OCI-LY1 (cell line): ENCODE measurements at regions not wholly inside any gene's neighbourhood (a gene's known extent, or its start where the extent isn't known, plus 50 kb on each side); places are given as distances from the start of the nearest gene placed in this dataset.
"Not testable (repeated sequence)": the region's sequence is repeated elsewhere in the genome, so short reads cannot be mapped to it uniquely, and the experiment has no call there.

ENCODE experiments used
- H2AFZ ChIP-seq: fragments of 200-600 bp; sonication (generic), shearing (Covaris generic); 2 replicates; pipeline ENCODE4 v1.6.0; 2014; ENCODE audit warnings: antibody characterized with exemption, mild to moderate bottlenecking, low read length
- H3F3A ChIP-seq: fragments of 200-600 bp; sonication (generic), shearing (Covaris generic); 2 replicates; pipeline ENCODE4 v1.6.0; 2014; ENCODE audit warnings: mild to moderate bottlenecking, antibody characterized with exemption, low read length, moderate library complexity; ENCODE audit not compliant: insufficient read depth
- H3K27ac ChIP-seq: fragments of 200-600 bp; sonication (generic); 2 replicates; pipeline ENCODE4 v1.5.1; 2014; ENCODE audit warnings: low read length, mixed run types, mild to moderate bottlenecking, low read depth; ENCODE audit not compliant: poor library complexity, severe bottlenecking
- H3K27me3 ChIP-seq: fragments of 200-600 bp; sonication (generic); 2 replicates; pipeline ENCODE4 v1.6.0; 2014; ENCODE audit warnings: antibody characterized with exemption, mild to moderate bottlenecking, low read length, moderate library complexity; ENCODE audit not compliant: insufficient read depth
- H3K36me3 ChIP-seq: fragments of 200-600 bp; sonication (generic); 2 replicates; pipeline ENCODE4 v1.6.1; 2014; ENCODE audit warnings: mild to moderate bottlenecking, antibody characterized with exemption, low read length, moderate library complexity, mixed read lengths; ENCODE audit not compliant: insufficient read depth
- H3K4me1 ChIP-seq: fragments of 200-600 bp; sonication (generic); 2 replicates; pipeline ENCODE4 v1.5.1; 2014; ENCODE audit warnings: mild to moderate bottlenecking, low read length, moderate library complexity; ENCODE audit not compliant: insufficient read depth, severe bottlenecking
- H3K4me2 ChIP-seq: fragments of 200-600 bp; sonication (generic), shearing (Covaris generic); 2 replicates; pipeline ENCODE4 v1.6.1; 2014; ENCODE audit warnings: low read length
- H3K4me3 ChIP-seq: fragments of 200-600 bp; sonication (generic); 2 replicates; pipeline ENCODE4 v1.5.1; 2014; ENCODE audit warnings: low read length, low read depth, mild to moderate bottlenecking, mixed read lengths; ENCODE audit not compliant: poor library complexity, severe bottlenecking
- H3K79me2 ChIP-seq: fragments of 200-600 bp; shearing (Covaris generic); 2 replicates; pipeline ENCODE4 v1.6.1; 2016; ENCODE audit warnings: mixed run types, low read length, mixed read lengths; ENCODE audit not compliant: insufficient read depth
- H3K9ac ChIP-seq: fragments of 200-600 bp; sonication (generic), shearing (Covaris generic); 2 replicates; pipeline ENCODE4 v1.6.1; 2014; ENCODE audit warnings: mild to moderate bottlenecking, low read length, mixed read lengths
- H3K9me2 ChIP-seq: fragments of 200-600 bp; sonication (generic), shearing (Covaris generic); 2 replicates; pipeline ENCODE4 v1.6.1; 2014; ENCODE audit warnings: low read depth, mild to moderate bottlenecking, low read length, mixed read lengths
- H3K9me3 ChIP-seq: fragments of 200-600 bp; shearing (Covaris generic); 2 replicates; pipeline ENCODE4 v1.6.1; 2014; ENCODE audit warnings: low read length, mixed read lengths
- H4K20me1 ChIP-seq: fragments of 200-600 bp; sonication (generic), shearing (Covaris generic); 2 replicates; pipeline ENCODE4 v1.6.0; 2016; ENCODE audit warnings: mild to moderate bottlenecking, low read length; ENCODE audit not compliant: insufficient read depth
- EZH2 ChIP-seq: fragments of 200-600 bp; sonication (generic), shearing (Covaris generic); IDR thresholded peaks from 2 replicates; pipeline ENCODE4 v1.8.0; 2017; ENCODE audit warnings: borderline replicate concordance, mixed run types, mild to moderate bottlenecking, antibody characterized with exemption, low read length, moderate library complexity, mixed read lengths
- TF ChIP-seq, protein P1 (sequence below): fragments of 200-600 bp; sonication (generic), shearing (Covaris generic); IDR thresholded peaks from 2 replicates; pipeline ENCODE4 v1.5.1; 2017; ENCODE audit warnings: mild to moderate bottlenecking, antibody characterized with exemption, low read length, moderate library complexity, mixed read lengths

DNA sequence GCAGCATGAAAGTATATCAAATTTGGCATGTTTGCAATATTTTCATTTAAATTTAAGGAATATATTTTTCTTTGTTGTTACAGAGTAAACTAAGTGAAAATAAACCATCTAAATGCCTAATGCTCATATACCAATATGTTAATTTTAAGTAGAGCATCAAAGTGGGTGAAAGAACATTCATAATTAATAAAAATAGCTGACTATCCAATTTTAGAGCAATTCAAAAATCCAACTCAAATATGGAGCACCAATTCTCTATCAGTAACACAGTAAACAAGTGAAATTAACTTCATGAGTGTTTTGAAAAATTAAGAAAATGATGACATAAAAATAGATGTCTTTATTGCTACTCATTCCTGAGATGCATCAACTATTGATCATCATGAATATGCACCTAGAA is 893.0 kb downstream of the DSC3 start:
- Histone ChIP-seq H3K4me1 (no peaks in the 10 kb centered on the region), H3K79me2 (no peaks in the 10 kb centered on the region), H3K4me2 (no peak overlapping the region), H4K20me1 (no peaks in the 10 kb centered on the region), H3K27ac (no peak overlapping the region), H3K36me3 (no peaks in the 10 kb centered on the region), H3F3A (no peaks in the 10 kb centered on the region), H3K4me3 (no peak overlapping the region), H3K9ac (no peak overlapping the region), H2AFZ (no peak overlapping the region), H3K9me2 (no peaks in the 10 kb centered on the region), H3K27me3 (no peaks in the 10 kb centered on the region), H3K9me3 (no peaks in the 10 kb centered on the region)
- TF ChIP-seq EZH2, result no peak
- TF ChIP-seq, protein P1, sequence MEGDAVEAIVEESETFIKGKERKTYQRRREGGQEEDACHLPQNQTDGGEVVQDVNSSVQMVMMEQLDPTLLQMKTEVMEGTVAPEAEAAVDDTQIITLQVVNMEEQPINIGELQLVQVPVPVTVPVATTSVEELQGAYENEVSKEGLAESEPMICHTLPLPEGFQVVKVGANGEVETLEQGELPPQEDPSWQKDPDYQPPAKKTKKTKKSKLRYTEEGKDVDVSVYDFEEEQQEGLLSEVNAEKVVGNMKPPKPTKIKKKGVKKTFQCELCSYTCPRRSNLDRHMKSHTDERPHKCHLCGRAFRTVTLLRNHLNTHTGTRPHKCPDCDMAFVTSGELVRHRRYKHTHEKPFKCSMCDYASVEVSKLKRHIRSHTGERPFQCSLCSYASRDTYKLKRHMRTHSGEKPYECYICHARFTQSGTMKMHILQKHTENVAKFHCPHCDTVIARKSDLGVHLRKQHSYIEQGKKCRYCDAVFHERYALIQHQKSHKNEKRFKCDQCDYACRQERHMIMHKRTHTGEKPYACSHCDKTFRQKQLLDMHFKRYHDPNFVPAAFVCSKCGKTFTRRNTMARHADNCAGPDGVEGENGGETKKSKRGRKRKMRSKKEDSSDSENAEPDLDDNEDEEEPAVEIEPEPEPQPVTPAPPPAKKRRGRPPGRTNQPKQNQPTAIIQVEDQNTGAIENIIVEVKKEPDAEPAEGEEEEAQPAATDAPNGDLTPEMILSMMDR, result no peak

DNA sequence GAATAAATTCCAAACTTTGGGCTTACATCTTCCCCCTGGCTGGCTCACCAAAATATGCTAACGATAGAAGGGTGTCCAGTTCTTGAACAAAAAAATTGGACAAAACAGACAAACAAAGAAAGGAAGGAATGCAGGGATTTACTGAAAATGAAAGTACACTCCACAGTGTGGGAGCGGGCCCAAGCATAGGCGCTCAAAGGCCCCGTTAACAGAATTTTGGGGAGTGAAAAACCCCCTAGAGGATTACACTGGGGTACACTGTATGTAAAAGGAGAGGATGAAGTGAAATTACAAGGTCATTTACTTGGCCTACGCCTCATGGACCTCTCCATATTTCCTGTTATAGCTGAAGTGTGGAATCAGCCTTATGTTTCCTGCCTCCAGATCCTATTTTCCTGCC is 899.7 kb downstream of the DSC3 start:
- H3K4me3 ChIP-seq, result no peak overlapping the region
- no peaks in the 10 kb centered on the region for H4K20me1 ChIP-seq
- TF ChIP-seq, protein P1, result no peak
- TF ChIP-seq EZH2, result no peak
- no peaks in the 10 kb centered on the region for H3K79me2 ChIP-seq
- H2AFZ ChIP-seq, result no peak overlapping the region
- no peaks in the 10 kb centered on the region for H3F3A ChIP-seq
- H3K4me1 ChIP-seq, result no peaks in the 10 kb centered on the region
- H3K9me3 ChIP-seq, result no peaks in the 10 kb centered on the region
- no peaks in the 10 kb centered on the region for H3K27me3 ChIP-seq
- H3K36me3 ChIP-seq, result no peaks in the 10 kb centered on the region
- H3K27ac ChIP-seq, result no peak overlapping the region
- no peak overlapping the region for H3K9ac ChIP-seq
- no peaks in the 10 kb centered on the region for H3K9me2 ChIP-seq
- H3K4me2 ChIP-seq, result no peak overlapping the region

GRCh38 chr18:30142248-30142647 is 900.3 kb downstream of the DSC3 start:
- no peaks in the 10 kb centered on the region for H3K9me3 ChIP-seq

DNA sequence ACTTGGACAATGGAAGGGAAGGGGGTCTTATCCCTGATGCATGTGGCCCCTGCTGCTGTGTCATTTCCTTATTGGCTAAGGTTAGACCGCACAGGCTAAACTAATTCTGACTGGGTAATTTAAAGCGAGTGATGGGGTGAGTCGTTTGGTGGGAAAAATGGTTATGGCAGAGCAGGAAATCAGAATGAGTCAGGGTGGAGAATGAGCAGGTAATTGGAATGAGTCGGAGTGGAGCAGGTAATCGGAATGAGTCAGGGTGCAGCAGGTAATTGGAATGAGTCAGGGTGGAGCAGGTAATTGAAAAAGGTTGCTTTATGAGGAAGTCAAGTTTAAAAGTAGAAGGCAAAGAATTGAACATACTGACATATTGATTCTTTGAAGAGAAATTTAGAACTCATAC is 901.0 kb downstream of the DSC3 start:
- not testable (repeated sequence) for H3K4me1 ChIP-seq

More at GRCh38 chr18:30142248-30142647, 900.3 kb downstream of the DSC3 start:
- Histone ChIP-seq H3K36me3 (no peaks in the 10 kb centered on the region), H3K9ac (no peak overlapping the region), H3F3A (no peaks in the 10 kb centered on the region), H3K27me3 (no peaks in the 10 kb centered on the region), H3K9me2 (no peaks in the 10 kb centered on the region), H3K4me2 (no peak overlapping the region), H3K27ac (no peak overlapping the region), H2AFZ (no peak overlapping the region), H3K4me1 (no peaks in the 10 kb centered on the region), H3K4me3 (no peak overlapping the region), H3K79me2 (no peaks in the 10 kb centered on the region), H4K20me1 (no peaks in the 10 kb centered on the region)
- no peak for TF ChIP-seq EZH2
- TF ChIP-seq, protein P1, result no peak

More for the DNA sequence above, 901.0 kb downstream of the DSC3 start:
- not testable (repeated sequence) for H3F3A ChIP-seq, H3K9ac ChIP-seq, H3K4me3 ChIP-seq, H4K20me1 ChIP-seq, H3K27ac ChIP-seq, H3K4me2 ChIP-seq, H3K36me3 ChIP-seq, H3K9me3 ChIP-seq, H3K79me2 ChIP-seq, H2AFZ ChIP-seq, H3K27me3 ChIP-seq, H3K9me2 ChIP-seq
